K562 (cell line): ENCODE measurements at regions not wholly inside any gene's neighbourhood (a gene's known extent, or its start where the extent isn't known, plus 50 kb on each side); places are given as distances from the start of the nearest gene placed in this dataset.

Experiments
- ATAC-seq: fragments of 200-7000 bp; cut with Tn5 transposase; 3 replicates; pipeline ENCODE4 v1.9.1; 2020; ENCODE audit warnings: moderate library complexity
- BruUV-seq: library from RNA; stranded (reverse); fragments of 400-500 nt; replicated peaks from 2 replicates; lab custom pipeline; 2021; lab: Mats Ljungman, UMichigan
- CTCF ChIA-PET: fragments of 300-600 bp; formaldehyde crosslinking; extraction: SDS; loops from one replicate; lab custom pipeline; 2021; ENCODE audit warnings: low intra/inter-chr PET ratio; lab: Yijun Ruan, JAX
- POLR2A ChIA-PET: fragments of 300-600, 350-650 bp; sonication (Branson Sonifier 250); formaldehyde crosslinking; extraction: SDS; loops from one replicate; lab custom pipeline; 2021; ENCODE audit warnings: antibody characterized with exemption, inconsistent platforms; lab: Yijun Ruan, JAX
- DNase-seq, 4 experiments: peaks; one replicate each; pipeline versions ENCODE4 v3.0.0 to v3.0.0-alpha.2; 2011 to 2018; ENCODE audit warnings: low spot score in 3 of 4, mixed read lengths in 3 of 4; ENCODE audit errors: extremely low read depth in 1 of 4
- FAIRE-seq: peaks from 2 replicates; lab custom pipeline; 2011; peaks lifted over from hg19 to GRCh38; lab: Jason Lieb, UNC
- H2AFZ ChIP-seq: 2 replicates; pipeline ENCODE4 v1.6.0; 2011; ENCODE audit warnings: low read depth, low read length, control low read depth, inconsistent platforms
- H3K27ac ChIP-seq: fragments of 200-600 bp; 3 replicates; pipeline ENCODE4 v1.8.0; 2011; ENCODE audit warnings: low read depth, mild to moderate bottlenecking, control low read depth, inconsistent platforms, low read length, moderate library complexity, mixed read lengths; ENCODE audit errors: extremely low read depth
- H3K27me3 ChIP-seq, 2 experiments: fragments of 300-600 bp in 1 of 2; 2 replicates in 1 of 2; 3 replicates in 1 of 2; pipeline versions ENCODE4 v1.6.0 to v1.8.0; 2011; ENCODE audit warnings: inconsistent platforms in 2 of 2, low read length in 2 of 2, mild to moderate bottlenecking in 1 of 2, mixed read lengths in 1 of 2, moderate library complexity in 1 of 2; ENCODE audit not compliant: control insufficient read depth in 2 of 2, insufficient read depth in 2 of 2
- H3K36me3 ChIP-seq: fragments of 300-600 bp; 3 replicates; pipeline ENCODE4 v1.8.0; 2011; ENCODE audit warnings: mild to moderate bottlenecking, low read length, inconsistent platforms; ENCODE audit not compliant: control insufficient read depth, insufficient read depth
- H3K4me1 ChIP-seq, 2 experiments: fragments of 200-600 bp in 1 of 2; replicated peaks in 1 of 2; 2 replicates in 1 of 2; 3 replicates in 1 of 2; pipeline versions ENCODE4 v1.5.1 to v1.8.0; 2011; ENCODE audit warnings: inconsistent platforms in 2 of 2, low read length in 2 of 2, mild to moderate bottlenecking in 1 of 2, mixed read lengths in 1 of 2, moderate library complexity in 1 of 2; ENCODE audit not compliant: control insufficient read depth in 2 of 2, insufficient read depth in 2 of 2
- H3K4me2 ChIP-seq: 2 replicates; pipeline ENCODE4 v1.6.1; 2011; ENCODE audit warnings: low read length, control low read depth, inconsistent platforms, mixed read lengths; ENCODE audit not compliant: insufficient read depth
- H3K4me3 ChIP-seq: fragments of 200-600 bp; sonication (generic), shearing (Covaris generic); 2 replicates; pipeline ENCODE4 v1.5.1; 2016; ENCODE audit warnings: control low read depth, inconsistent platforms
- H3K79me2 ChIP-seq: fragments of 200-600 bp; 3 replicates; pipeline ENCODE4 v1.8.0; 2011; ENCODE audit warnings: low read length, inconsistent platforms; ENCODE audit not compliant: control insufficient read depth, insufficient read depth
- H3K9ac ChIP-seq, 2 experiments: 2 replicates each; pipeline versions ENCODE4 v1.6.0 to v1.6.1; 2011; ENCODE audit warnings: low read depth in 2 of 2, low read length in 2 of 2, control low read depth in 1 of 2, inconsistent platforms in 1 of 2, mild to moderate bottlenecking in 1 of 2, mixed read lengths in 1 of 2; ENCODE audit not compliant: insufficient read depth in 1 of 2
- H3K9me1 ChIP-seq: one replicate; pipeline ENCODE4 v1.6.0; 2011; ENCODE audit warnings: inconsistent platforms, mild to moderate bottlenecking, low read length, moderate library complexity; ENCODE audit not compliant: control insufficient read depth, insufficient read depth
- H3K9me3 ChIP-seq: replicated peaks from 2 replicates; pipeline ENCODE4 v1.5.1; 2011; ENCODE audit warnings: low read depth, low read length, inconsistent platforms; ENCODE audit not compliant: control insufficient read depth, insufficient read depth
- H4K20me1 ChIP-seq: replicated peaks from 2 replicates; pipeline ENCODE4 v1.6.1; 2011; ENCODE audit warnings: low read length, inconsistent platforms, mixed read lengths; ENCODE audit not compliant: control insufficient read depth, insufficient read depth
- ARID4B ChIP-seq: sonication (generic); formaldehyde crosslinking; IDR thresholded peaks from 2 replicates; pipeline ENCODE4 v1.8.0; 2022; ENCODE audit warnings: mild to moderate bottlenecking, missing genetic modification reagents
- GABPB2 ChIP-seq: fragments of 250-450 bp; sonication (Bioruptor Pico); conservative IDR thresholded peaks from 2 replicates; pipeline ENCODE4 v1.5.1; 2021; ENCODE audit warnings: mild to moderate bottlenecking
- LARP7 ChIP-seq: fragments of 450-650 bp; IDR thresholded peaks from 2 replicates; pipeline ENCODE4 v1.6.1; 2016
- MYBL2 ChIP-seq, 2 experiments: fragments of 450-650 bp in 1 of 2; sonication (generic) in 1 of 2; formaldehyde crosslinking in 1 of 2; IDR thresholded peaks; 2 replicates each; pipeline versions ENCODE4 v1.6.1 to v1.8.1; 2017 to 2022; ENCODE audit warnings: borderline replicate concordance in 1 of 2, inconsistent platforms in 1 of 2, low read depth in 1 of 2, mild to moderate bottlenecking in 1 of 2, missing genetic modification reagents in 1 of 2, moderate library complexity in 1 of 2
- ZNF445 ChIP-seq: fragments of 250-450 bp; sonication (Bioruptor Pico); IDR thresholded peaks from 2 replicates; pipeline ENCODE4 v1.4.0; 2020; ENCODE audit warnings: low read depth, mild to moderate bottlenecking, moderate library complexity
- ZNF551 ChIP-seq: fragments of 250-450 bp; sonication (Bioruptor Pico); IDR thresholded peaks from 2 replicates; pipeline ENCODE4 v1.5.0; 2021; ENCODE audit warnings: mild to moderate bottlenecking, moderate library complexity
- WGBS: fragments of 100-300 bp; shearing (Covaris generic); methylation state at CpG from one replicate; pipeline ENCODE4 v1.1.6; 2016; ENCODE audit warnings: low coverage, mixed read lengths; ENCODE audit not compliant: insufficient coverage; ENCODE audit errors: missing lambda C conversion rate; 5-methylcytosine and 5-hydroxymethylcytosine counted together
- in situ Hi-C: fragments of 300-500 bp; cut with MboI; formaldehyde crosslinking; loops from 4 replicates; pipeline ENCODE4 v1.15.0; 2018; ENCODE audit warnings: inconsistent platforms, mixed read lengths
- intact Hi-C: fragments of 100-400 bp; cut with micrococcal nuclease; formaldehyde crosslinking; loops from 2 replicates; pipeline ENCODE4 v1.14.2; 2022

DNA sequence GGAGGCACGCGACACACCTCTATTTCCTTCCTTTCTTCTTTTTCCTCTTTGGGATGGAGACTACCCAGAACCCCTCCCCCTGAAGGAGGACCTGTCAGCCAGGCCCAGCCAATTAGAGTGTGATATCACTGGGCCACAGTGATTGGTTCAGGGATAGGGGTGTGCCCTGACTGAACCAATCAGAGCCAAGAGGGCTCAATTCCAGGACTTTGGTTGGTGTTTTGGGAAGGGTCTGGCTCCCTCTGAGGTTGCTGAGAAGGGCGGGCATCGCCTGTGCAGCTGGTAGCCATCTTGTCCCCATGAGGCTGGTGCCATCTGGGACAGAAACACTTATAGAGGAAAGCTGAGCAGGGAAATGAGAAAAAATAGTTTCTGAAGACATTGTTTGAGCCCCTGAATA is 71.4 kb downstream of the CHST1 start (continued):
- TF ChIP-seq ARID4B (no peak), ZNF551 (no peak)
- TF ChIP-seq, all 486 proteins: peak for 11

GRCh38 chr11:45592636-45593035 is 72.8 kb downstream of the CHST1 start:
- ATAC-seq = no peak
- Histone ChIP-seq H3K36me3 (no peaks in the 10 kb centered on the region), H3K79me2 (no peaks in the 10 kb centered on the region), H3K9me3 (no peaks in the 10 kb centered on the region), H4K20me1 (no peaks in the 10 kb centered on the region), H3K4me2 (no peak overlapping the region), H3K4me3 (no peak overlapping the region), H3K27ac (no peak overlapping the region), H3K27me3 (peaks cover 0 to 9% of the 10 kb centered on the region in 2 experiments; a peak in 2 of 5 replicates), H3K9ac (no peak overlapping the region), H3K9me1 (no peaks in the 10 kb centered on the region), H3K4me1 (no peaks in the 10 kb centered on the region; a peak in 1 of 5 replicates), H2AFZ (no peak overlapping the region)
- intact Hi-C loops (no loop called here), in situ Hi-C loops (no loop called here)
- TF ChIP-seq GABPB2 (CRISPR knock-in tag) = no peak
- no peak for TF ChIP-seq ZNF445
- no peak for TF ChIP-seq MYBL2 (IDR thresholded peaks at IDR 0.05; ENCODE audit: low read depth)
- TF ChIP-seq MYBL2 (CRISPR knock-in tag; IDR thresholded peaks at IDR 0.05; ENCODE audit: borderline replicate concordance) = no peak
- no peak for TF ChIP-seq LARP7
- WGBS = 0% methylated on average over 6 of the region's 6 CpGs
- ChIA-PET CTCF (no interaction called here), POLR2A (interaction anchor here (0.9 kb wide), 1 partner anchor 45 kb away, joined by 4 read pairs; no protein-coding TSS in a partner anchor)
- no TSS peak for BruUV-seq
- no peak for DNase-seq
- FAIRE-seq = no peak
